HepG2 (cell line): ENCODE measurements at regions not wholly inside any gene's neighbourhood (a gene's known extent, or its start where the extent isn't known, plus 50 kb on each side); places are given as distances from the start of the nearest gene placed in this dataset.

Experiments used
- CREB1 ChIP-seq, 2 experiments: fragments of 450-650 bp in 1 of 2; IDR thresholded peaks; 2 replicates each; pipeline ENCODE4 v1.6.1; 2016 to 2017; ENCODE audit warnings: control low read depth in 1 of 2, mild to moderate bottlenecking in 1 of 2, missing compliant biosample characterization in 1 of 2, missing genetic modification characterization in 1 of 2
- CTCF ChIP-seq: sonication (generic); formaldehyde crosslinking; IDR thresholded peaks from 2 replicates; pipeline ENCODE4 v1.5.0; 2020; ENCODE audit warnings: mild to moderate bottlenecking, missing genetic modification reagents, moderate library complexity
- DNMT1 ChIP-seq: sonication (generic); formaldehyde crosslinking; IDR thresholded peaks from 2 replicates; pipeline ENCODE4 v1.5.1; 2020; ENCODE audit warnings: mild to moderate bottlenecking, missing genetic modification reagents
- ERF ChIP-seq: IDR thresholded peaks from 2 replicates; pipeline ENCODE4 v1.6.1; 2018; ENCODE audit warnings: missing biosample characterization, missing genetic modification reagents
- JUNB ChIP-seq: sonication (generic); formaldehyde crosslinking; IDR thresholded peaks from 2 replicates; pipeline ENCODE4 v1.8.0; 2022; ENCODE audit warnings: missing genetic modification reagents, mild to moderate bottlenecking, borderline replicate concordance
- KAT2B ChIP-seq: fragments of 150-350 bp; IDR thresholded peaks from 2 replicates; pipeline ENCODE4 v1.6.1; 2014; ENCODE audit warnings: low read depth, low read length, borderline replicate concordance
- MAFK ChIP-seq, 2 experiments: IDR thresholded peaks in 1 of 2; conservative IDR thresholded peaks in 1 of 2; 2 replicates each; pipeline ENCODE4 v1.6.1; 2011; ENCODE audit warnings: improper control_type of control experiment in 2 of 2, low read length in 2 of 2
- NR2C2 ChIP-seq: sonication (generic); formaldehyde crosslinking; IDR thresholded peaks from 2 replicates; pipeline ENCODE4 v1.4.0; 2020; ENCODE audit warnings: missing genetic modification reagents, mild to moderate bottlenecking, moderate library complexity, borderline replicate concordance
- POLR2A ChIP-seq, 2 experiments: IDR thresholded peaks; 2 replicates each; pipeline ENCODE4 v1.6.1; 2011; ENCODE audit warnings: low read depth in 2 of 2, low read length in 2 of 2, mild to moderate bottlenecking in 1 of 2, moderate library complexity in 1 of 2; ENCODE audit not compliant: insufficient read depth in 1 of 2
- RFX5 ChIP-seq: IDR thresholded peaks from 2 replicates; pipeline ENCODE4 v1.6.1; 2011; ENCODE audit warnings: low read depth, low read length, improper control_type of control experiment
- SNAI1 ChIP-seq: sonication (generic); formaldehyde crosslinking; IDR thresholded peaks from 2 replicates; pipeline ENCODE4 v1.5.0; 2020; ENCODE audit warnings: mild to moderate bottlenecking, missing genetic modification reagents, borderline replicate concordance
- ZBTB8A ChIP-seq: sonication (generic); formaldehyde crosslinking; IDR thresholded peaks from 2 replicates; pipeline ENCODE4 v1.4.0; 2020; ENCODE audit warnings: mild to moderate bottlenecking, low read depth, missing genetic modification reagents, borderline replicate concordance
- ZNF24 ChIP-seq: fragments of 450-650 bp; IDR thresholded peaks from 2 replicates; pipeline ENCODE4 v1.6.1; 2017; ENCODE audit warnings: antibody characterized with exemption, mild to moderate bottlenecking
- ZNF331 ChIP-seq: sonication (generic); formaldehyde crosslinking; IDR thresholded peaks from 2 replicates; pipeline ENCODE4 v1.4.0; 2020; ENCODE audit warnings: missing genetic modification reagents

DNA sequence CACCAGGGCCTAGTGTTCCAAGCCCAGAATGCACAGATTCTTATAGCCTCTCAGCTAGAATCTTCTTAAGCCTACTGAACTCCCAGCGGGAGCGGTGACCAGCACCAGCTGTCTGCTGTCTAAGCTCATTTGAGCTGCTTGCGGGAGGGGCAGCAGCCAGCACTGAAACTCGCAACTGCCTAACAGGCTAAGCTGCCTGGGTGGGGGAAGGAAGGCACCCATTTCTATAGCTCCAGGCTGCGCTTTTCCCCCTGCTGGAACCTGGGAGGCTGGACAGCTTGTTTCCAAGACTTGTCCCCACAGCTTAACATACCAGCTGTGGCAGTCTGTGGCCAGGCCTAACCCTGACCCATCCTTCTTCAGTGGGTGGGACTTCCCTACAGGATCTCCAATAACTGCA is 512.9 kb downstream of the EFNA5 start:
- TF ChIP-seq KAT2B, result no peak
- no peak for TF ChIP-seq POLR2A (IDR thresholded peaks at IDR 0.05; ENCODE audit: insufficient read depth in 1 of 2, low read depth in 2 of 2, low read length in 2 of 2)
- TF ChIP-seq MAFK (conservative IDR thresholded peaks at IDR 0.05 in 1 of 2, IDR thresholded peaks at IDR 0.05 in 1 of 2; ENCODE audit: low read length in 2 of 2), result no peak
- no peak for TF ChIP-seq ERF (CRISPR knock-in tag)
- TF ChIP-seq CREB1 (IDR thresholded peaks at IDR 0.05), result no peak
- no peak for TF ChIP-seq CREB1 (CRISPR knock-in tag; IDR thresholded peaks at IDR 0.05)
- TF ChIP-seq CTCF (CRISPR knock-in tag), result no peak
- TF ChIP-seq ZBTB8A, result no peak
- TF ChIP-seq JUNB (CRISPR knock-in tag), result no peak
- TF ChIP-seq ZNF331 (CRISPR knock-in tag), result no peak
- no peak for TF ChIP-seq RFX5
- TF ChIP-seq DNMT1 (CRISPR knock-in tag), result no peak
- no peak for TF ChIP-seq SNAI1 (CRISPR knock-in tag)
- TF ChIP-seq ZNF24, result no peak
- no peak for TF ChIP-seq NR2C2 (CRISPR knock-in tag)
